ENCODE measurements at regions not wholly inside any gene's neighbourhood (a gene's known extent, or its start where the extent isn't known, plus 50 kb on each side); places are given as distances from the start of the nearest gene placed in this dataset.
"Not testable (repeated sequence)": the region's sequence is repeated elsewhere in the genome, so short reads cannot be mapped to it uniquely, and the experiment has no call there.

- TF ChIP-seq CTCF (IDR thresholded peaks at IDR 0.05; ENCODE audit: insufficient read depth, low read depth, low read length, missing control alignments), result no peak
- no peak for DNase-seq (ENCODE audit: low read depth)
- H3K4me3 ChIP-seq (ENCODE audit: low read length), result no peak overlapping the region
Observed at GRCh38 chr17:14428648-14429029, 127.8 kb downstream of the HS3ST3B1 start.

- no peak for DNase-seq (ENCODE audit: low read depth)
- no peak for TF ChIP-seq CTCF (IDR thresholded peaks at IDR 0.05; ENCODE audit: insufficient read depth, low read depth, low read length, missing control alignments)
- no peak overlapping the region for H3K4me3 ChIP-seq (ENCODE audit: low read length)
Observed at GRCh38 chr17:14427900-14428647, 127.2 kb downstream of the HS3ST3B1 start.

DNA sequence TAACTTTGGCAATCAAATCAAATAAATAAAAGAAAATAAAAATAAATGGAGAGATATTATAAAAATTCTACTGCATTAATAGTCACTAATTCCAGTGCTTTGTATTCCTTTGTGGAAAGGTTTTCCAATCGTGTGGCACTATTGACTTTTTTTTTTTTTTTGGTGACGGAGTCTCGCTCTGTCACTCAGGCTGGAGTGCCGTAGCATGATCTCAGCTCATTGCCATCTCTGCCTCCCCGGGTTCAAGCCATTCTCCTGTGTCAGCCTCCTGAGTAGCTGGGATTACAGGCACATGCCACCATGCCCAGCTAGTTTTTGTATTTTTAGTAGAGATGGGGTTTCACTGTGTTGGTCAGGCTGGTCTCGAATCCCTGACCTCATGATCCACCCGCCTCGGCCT is 122.3 kb downstream of the HS3ST3B1 start:
- H3K4me3 ChIP-seq (ENCODE audit: low read length); DNase-seq (ENCODE audit: low read depth): not testable (repeated sequence)

GRCh38 chr17:14417336-14417735 is 116.5 kb downstream of the HS3ST3B1 start:
- TF ChIP-seq CTCF (IDR thresholded peaks at IDR 0.05; ENCODE audit: insufficient read depth, low read depth, low read length, missing control alignments), result no peak
- no peak for DNase-seq (ENCODE audit: low read depth)
- H3K4me3 ChIP-seq (ENCODE audit: low read length), result no peak overlapping the region

- TF ChIP-seq CTCF (IDR thresholded peaks at IDR 0.05; ENCODE audit: insufficient read depth, low read depth, low read length, missing control alignments), result no peak
- no peak for DNase-seq (ENCODE audit: low read depth)
- no peak overlapping the region for H3K4me3 ChIP-seq (ENCODE audit: low read length)
Observed at GRCh38 chr17:14409292-14409691, 108.4 kb downstream of the HS3ST3B1 start.

- no peak for DNase-seq (ENCODE audit: low read depth)
- TF ChIP-seq CTCF (IDR thresholded peaks at IDR 0.05; ENCODE audit: insufficient read depth, low read depth, low read length, missing control alignments), result no peak
- no peak overlapping the region for H3K4me3 ChIP-seq (ENCODE audit: low read length)
Observed at GRCh38 chr17:14407541-14407940, 106.7 kb downstream of the HS3ST3B1 start.

- no peak for DNase-seq (ENCODE audit: low read depth)
- no peak overlapping the region for H3K4me3 ChIP-seq (ENCODE audit: low read length)
- TF ChIP-seq CTCF (IDR thresholded peaks at IDR 0.05; ENCODE audit: insufficient read depth, low read depth, low read length, missing control alignments), result no peak
Observed at GRCh38 chr17:14405189-14405588, 104.3 kb downstream of the HS3ST3B1 start.
